OCI-LY1 (cell line): ENCODE measurements at regions not wholly inside any gene's neighbourhood (a gene's known extent, or its start where the extent isn't known, plus 50 kb on each side); places are given as distances from the start of the nearest gene placed in this dataset.

ENCODE experiments used
- H2AFZ ChIP-seq: fragments of 200-600 bp; sonication (generic), shearing (Covaris generic); 2 replicates; pipeline ENCODE4 v1.6.0; 2014; ENCODE audit warnings: antibody characterized with exemption, mild to moderate bottlenecking, low read length
- H3F3A ChIP-seq: fragments of 200-600 bp; sonication (generic), shearing (Covaris generic); 2 replicates; pipeline ENCODE4 v1.6.0; 2014; ENCODE audit warnings: mild to moderate bottlenecking, antibody characterized with exemption, low read length, moderate library complexity; ENCODE audit not compliant: insufficient read depth
- H3K27ac ChIP-seq: fragments of 200-600 bp; sonication (generic); 2 replicates; pipeline ENCODE4 v1.5.1; 2014; ENCODE audit warnings: low read length, mixed run types, mild to moderate bottlenecking, low read depth; ENCODE audit not compliant: poor library complexity, severe bottlenecking
- H3K27me3 ChIP-seq: fragments of 200-600 bp; sonication (generic); 2 replicates; pipeline ENCODE4 v1.6.0; 2014; ENCODE audit warnings: antibody characterized with exemption, mild to moderate bottlenecking, low read length, moderate library complexity; ENCODE audit not compliant: insufficient read depth
- H3K36me3 ChIP-seq: fragments of 200-600 bp; sonication (generic); 2 replicates; pipeline ENCODE4 v1.6.1; 2014; ENCODE audit warnings: mild to moderate bottlenecking, antibody characterized with exemption, low read length, moderate library complexity, mixed read lengths; ENCODE audit not compliant: insufficient read depth
- H3K4me1 ChIP-seq: fragments of 200-600 bp; sonication (generic); 2 replicates; pipeline ENCODE4 v1.5.1; 2014; ENCODE audit warnings: mild to moderate bottlenecking, low read length, moderate library complexity; ENCODE audit not compliant: insufficient read depth, severe bottlenecking
- H3K4me2 ChIP-seq: fragments of 200-600 bp; sonication (generic), shearing (Covaris generic); 2 replicates; pipeline ENCODE4 v1.6.1; 2014; ENCODE audit warnings: low read length
- H3K4me3 ChIP-seq: fragments of 200-600 bp; sonication (generic); 2 replicates; pipeline ENCODE4 v1.5.1; 2014; ENCODE audit warnings: low read length, low read depth, mild to moderate bottlenecking, mixed read lengths; ENCODE audit not compliant: poor library complexity, severe bottlenecking
- H3K79me2 ChIP-seq: fragments of 200-600 bp; shearing (Covaris generic); 2 replicates; pipeline ENCODE4 v1.6.1; 2016; ENCODE audit warnings: mixed run types, low read length, mixed read lengths; ENCODE audit not compliant: insufficient read depth
- H3K9ac ChIP-seq: fragments of 200-600 bp; sonication (generic), shearing (Covaris generic); 2 replicates; pipeline ENCODE4 v1.6.1; 2014; ENCODE audit warnings: mild to moderate bottlenecking, low read length, mixed read lengths
- H3K9me2 ChIP-seq: fragments of 200-600 bp; sonication (generic), shearing (Covaris generic); 2 replicates; pipeline ENCODE4 v1.6.1; 2014; ENCODE audit warnings: low read depth, mild to moderate bottlenecking, low read length, mixed read lengths
- H3K9me3 ChIP-seq: fragments of 200-600 bp; shearing (Covaris generic); 2 replicates; pipeline ENCODE4 v1.6.1; 2014; ENCODE audit warnings: low read length, mixed read lengths
- H4K20me1 ChIP-seq: fragments of 200-600 bp; sonication (generic), shearing (Covaris generic); 2 replicates; pipeline ENCODE4 v1.6.0; 2016; ENCODE audit warnings: mild to moderate bottlenecking, low read length; ENCODE audit not compliant: insufficient read depth
- CTCF ChIP-seq: fragments of 200-600 bp; sonication (generic), shearing (Covaris generic); IDR thresholded peaks from 2 replicates; pipeline ENCODE4 v1.5.1; 2017; ENCODE audit warnings: mild to moderate bottlenecking, antibody characterized with exemption, low read length, moderate library complexity, mixed read lengths
- EZH2 ChIP-seq: fragments of 200-600 bp; sonication (generic), shearing (Covaris generic); IDR thresholded peaks from 2 replicates; pipeline ENCODE4 v1.8.0; 2017; ENCODE audit warnings: borderline replicate concordance, mixed run types, mild to moderate bottlenecking, antibody characterized with exemption, low read length, moderate library complexity, mixed read lengths

- TF ChIP-seq EZH2, result no peak
- TF ChIP-seq CTCF, result no peak
- Histone ChIP-seq H3K4me1 (no peaks in the 10 kb centered on the region), H3K9me3 (peaks cover 5% of the 10 kb centered on the region; the same call in 1 of the 2 replicates), H3K4me2 (no peak overlapping the region), H3K27me3 (no peaks in the 10 kb centered on the region), H3K9ac (no peak overlapping the region), H3K27ac (no peak overlapping the region), H2AFZ (no peak overlapping the region), H4K20me1 (no peaks in the 10 kb centered on the region), H3K79me2 (no peaks in the 10 kb centered on the region), H3K36me3 (no peaks in the 10 kb centered on the region), H3K9me2 (no peaks in the 10 kb centered on the region; the same call in 1 of the 2 replicates), H3F3A (no peaks in the 10 kb centered on the region), H3K4me3 (no peak overlapping the region)
Observed at GRCh38 chr2:37790462-37790861, 119.0 kb upstream of the CDC42EP3 start.

DNA sequence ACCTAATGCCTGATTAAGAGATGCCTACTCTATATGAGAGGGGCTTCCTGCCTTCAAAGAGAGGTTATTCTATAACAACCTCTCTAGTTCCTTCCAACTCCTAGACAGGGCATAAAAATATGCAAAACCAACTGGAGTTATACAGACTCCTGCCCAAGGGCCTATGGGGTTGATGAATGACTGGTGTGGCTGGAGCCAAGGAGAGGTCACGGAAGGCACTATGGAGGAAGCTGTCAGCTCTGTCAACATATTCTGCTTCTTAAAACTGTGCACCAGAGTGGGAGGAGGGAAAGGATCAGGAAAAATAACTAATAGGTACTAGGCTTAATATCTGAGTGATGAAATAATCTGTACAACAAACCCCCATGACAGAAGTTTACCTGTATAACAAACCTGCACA is 120.9 kb upstream of the CDC42EP3 start:
- Histone ChIP-seq H3K4me3 (no peak overlapping the region), H3K36me3 (no peaks in the 10 kb centered on the region), H3K9ac (no peak overlapping the region), H3K9me3 (peaks cover 5% of the 10 kb centered on the region; the same call in 1 of the 2 replicates), H3K9me2 (no peaks in the 10 kb centered on the region; the same call in 1 of the 2 replicates), H3F3A (no peaks in the 10 kb centered on the region), H3K79me2 (no peaks in the 10 kb centered on the region), H2AFZ (no peak overlapping the region), H3K27ac (no peak overlapping the region), H3K4me2 (no peak overlapping the region), H3K27me3 (no peaks in the 10 kb centered on the region), H3K4me1 (no peaks in the 10 kb centered on the region), H4K20me1 (no peaks in the 10 kb centered on the region)
- TF ChIP-seq EZH2 (no peak), CTCF (no peak)

GRCh38 chr2:37793004-37793403 is 121.6 kb upstream of the CDC42EP3 start:
- no peak for TF ChIP-seq CTCF
- TF ChIP-seq EZH2, result no peak
- Histone ChIP-seq H3K4me1 (no peaks in the 10 kb centered on the region), H4K20me1 (no peaks in the 10 kb centered on the region), H3K36me3 (no peaks in the 10 kb centered on the region), H3K9ac (no peak overlapping the region), H3K79me2 (no peaks in the 10 kb centered on the region), H2AFZ (no peak overlapping the region), H3K9me3 (peaks cover 5% of the 10 kb centered on the region; the same call in 1 of the 2 replicates), H3K27ac (no peak overlapping the region), H3F3A (no peaks in the 10 kb centered on the region), H3K4me3 (no peak overlapping the region), H3K9me2 (no peaks in the 10 kb centered on the region; the same call in 1 of the 2 replicates), H3K4me2 (no peak overlapping the region), H3K27me3 (no peaks in the 10 kb centered on the region)
